ENCODE measurements at regions not wholly inside any gene's neighbourhood (a gene's known extent, or its start where the extent isn't known, plus 50 kb on each side); places are given as distances from the start of the nearest gene placed in this dataset.
"Not testable (repeated sequence)": the region's sequence is repeated elsewhere in the genome, so short reads cannot be mapped to it uniquely, and the experiment has no call there.

DNA sequence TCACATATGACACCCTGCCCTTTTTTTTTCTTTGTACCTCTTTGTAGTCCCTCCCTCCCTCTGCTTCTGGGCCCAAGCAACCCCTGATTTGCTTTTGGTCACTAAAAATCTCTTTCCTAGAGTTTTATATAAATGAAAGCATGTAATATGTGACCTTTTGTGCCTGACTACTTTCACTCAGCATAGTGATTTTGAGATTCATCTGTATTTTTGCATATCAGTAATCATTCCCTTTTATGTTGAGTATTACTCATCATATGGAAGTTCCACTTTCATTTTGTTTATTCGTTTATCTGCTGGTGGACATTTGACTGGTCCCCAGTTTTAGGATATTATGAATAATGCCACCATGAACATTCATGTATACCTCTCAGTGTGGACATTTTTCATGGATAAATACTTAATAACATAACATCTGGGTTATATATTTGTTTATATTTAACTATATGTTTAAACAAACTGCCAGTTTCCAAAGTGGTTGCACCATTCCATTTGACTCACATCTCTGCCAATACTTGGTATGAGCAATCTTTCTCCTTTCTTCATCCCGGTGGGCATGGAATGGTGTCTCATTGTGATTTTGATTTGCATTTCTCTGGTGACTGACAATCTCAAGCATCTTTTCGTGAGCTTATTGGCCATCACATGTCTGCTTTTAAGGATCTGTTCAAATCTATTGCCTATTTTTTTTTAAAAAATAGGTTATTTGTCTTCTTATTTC, 115.7 kb upstream of the S1PR3 start:
- peak; percentile 35 to 69 (median 67) for DNase-seq

DNA sequence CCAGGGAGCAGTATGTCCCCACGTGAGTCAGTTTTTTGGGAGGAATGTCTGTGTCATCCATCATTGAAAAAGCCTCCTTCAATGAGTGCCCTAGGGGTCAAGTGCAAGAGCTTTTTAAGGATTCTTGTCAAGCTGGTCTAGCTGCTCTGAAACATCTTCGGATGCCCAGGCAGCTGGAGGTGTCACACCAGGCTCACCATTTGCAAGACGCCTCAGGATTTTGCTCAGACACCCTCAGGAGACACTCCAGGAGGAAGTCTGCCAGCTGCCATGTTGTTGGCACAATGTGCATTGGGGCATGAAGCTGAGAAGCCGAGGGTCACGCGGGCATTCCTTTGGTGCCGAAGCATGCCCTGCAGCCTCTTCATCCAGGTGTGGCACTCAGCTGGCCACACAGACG, 111.1 kb upstream of the S1PR3 start:
- no peak for DNase-seq

DNA sequence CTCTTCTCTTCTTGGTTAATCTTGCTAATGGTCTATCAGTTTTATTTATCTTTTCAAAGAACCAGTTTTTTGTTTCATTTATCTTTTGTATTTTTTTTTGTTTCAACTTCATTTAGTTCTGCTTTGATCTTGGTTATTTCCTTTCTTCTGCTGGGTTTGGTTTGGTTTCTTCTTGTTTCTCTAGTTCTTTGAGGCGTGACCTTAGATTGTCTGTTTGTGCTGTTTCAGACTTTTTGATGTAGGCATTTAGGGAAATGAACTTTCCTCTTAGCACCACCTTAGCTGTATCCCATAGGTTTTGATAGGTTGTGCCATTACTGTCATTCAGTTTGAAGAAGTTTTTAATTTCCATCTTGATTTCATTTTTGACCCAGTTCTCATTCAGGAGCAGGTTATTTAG, 107.0 kb upstream of the S1PR3 start:
- DNase-seq, result not testable (repeated sequence)

DNA sequence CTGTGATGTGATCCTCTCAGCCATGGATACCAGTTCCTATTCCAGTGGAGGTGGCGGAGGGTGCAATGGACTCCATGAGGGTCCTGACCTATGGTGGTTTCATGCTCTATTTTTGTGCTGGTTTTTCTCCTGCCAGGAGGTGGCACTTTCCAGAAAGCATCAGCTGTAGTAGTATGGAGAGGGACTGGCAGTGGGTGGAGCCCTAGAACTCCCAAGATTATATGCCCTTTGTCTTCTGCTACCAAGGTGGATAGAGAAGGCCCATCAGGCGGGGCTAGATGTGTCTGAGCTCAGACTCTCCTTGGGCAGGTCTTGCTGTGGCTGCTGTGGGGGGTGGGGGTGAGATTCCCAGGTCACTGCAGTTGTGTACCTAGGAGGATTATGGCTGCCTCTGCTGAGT, 104.5 kb upstream of the S1PR3 start:
- DNase-seq, result not testable (repeated sequence)

DNA sequence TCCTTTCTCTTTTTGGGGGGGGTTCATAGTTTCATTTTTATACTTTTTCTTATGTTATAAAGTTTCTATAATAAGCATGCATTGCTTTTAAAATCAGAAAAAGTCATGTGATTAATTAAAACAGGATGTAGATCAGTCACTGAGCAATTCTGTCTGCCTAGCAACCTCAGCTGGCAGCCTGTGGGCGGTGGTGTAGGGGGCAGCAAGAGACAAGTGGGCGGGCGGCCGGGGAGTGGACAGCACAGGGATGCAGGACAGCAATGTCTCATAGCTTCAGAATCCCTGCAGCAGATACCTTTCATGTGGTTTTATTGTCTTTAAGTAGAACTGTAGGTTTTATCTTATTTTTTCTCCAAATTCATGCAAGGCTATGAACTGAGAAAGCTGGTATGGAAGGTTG, 101.9 kb upstream of the S1PR3 start:
- DNase-seq, result peak; percentile 20 to 27 (median 27)

DNA sequence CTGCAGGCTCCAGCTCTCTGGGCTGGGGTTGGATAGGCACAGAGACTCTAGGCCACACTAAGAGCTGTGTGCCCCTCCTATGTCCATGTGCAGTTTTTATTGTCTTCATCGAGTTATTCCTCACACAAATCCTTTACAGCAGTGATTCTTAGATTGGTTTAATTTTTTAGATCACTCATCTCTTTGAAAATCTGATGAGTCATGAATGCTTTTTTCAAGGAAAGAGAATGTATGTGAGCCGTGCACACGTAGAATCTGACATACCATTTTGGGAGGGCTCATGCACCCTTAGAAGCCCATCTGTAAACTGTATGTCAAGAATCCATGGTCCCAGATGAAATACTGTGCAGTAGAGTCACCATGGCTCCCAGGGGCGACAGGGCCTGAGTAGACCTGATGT, 100.7 kb upstream of the S1PR3 start:
- DNase-seq, result no peak

DNA sequence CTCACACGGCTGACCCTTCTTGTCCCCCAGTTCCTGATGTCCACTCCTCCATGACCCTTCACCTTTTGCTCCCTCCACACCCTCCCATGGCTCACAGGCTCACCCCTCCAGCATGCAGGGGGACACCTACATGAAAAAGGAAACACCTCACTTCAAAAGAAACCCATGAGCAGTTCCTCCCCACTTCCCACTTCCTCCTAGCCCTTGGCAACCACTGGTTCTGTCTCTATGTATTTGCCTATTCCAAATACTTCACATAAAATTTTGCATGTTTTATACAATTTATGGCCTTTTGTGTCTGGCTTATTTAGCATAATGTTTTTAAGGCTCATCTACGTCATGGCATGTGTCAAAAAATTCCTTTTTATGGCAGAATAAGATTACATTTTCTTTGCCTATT, 100.2 kb upstream of the S1PR3 start:
- peak; percentile 13 to 26 (median 22) for DNase-seq

DNA sequence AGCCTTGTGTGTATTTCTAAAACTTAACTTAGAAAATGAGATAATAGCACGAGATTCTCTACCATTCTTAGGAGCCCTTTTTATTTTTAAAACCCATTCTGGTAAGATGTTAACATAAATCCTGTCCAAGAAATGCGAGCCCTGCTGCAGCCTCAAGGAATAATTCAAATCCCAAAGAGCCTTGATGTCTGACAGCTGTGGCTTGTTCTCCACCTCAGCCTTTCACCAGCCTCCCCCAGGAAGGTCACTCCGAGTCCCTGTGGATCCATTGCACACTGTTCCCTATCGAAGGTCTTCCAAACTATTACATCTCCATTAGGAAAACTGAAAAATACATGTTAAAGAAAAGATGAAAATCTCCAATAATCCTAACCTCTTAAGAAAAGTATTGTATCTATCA, 98.5 kb upstream of the S1PR3 start:
- no peak for DNase-seq

DNA sequence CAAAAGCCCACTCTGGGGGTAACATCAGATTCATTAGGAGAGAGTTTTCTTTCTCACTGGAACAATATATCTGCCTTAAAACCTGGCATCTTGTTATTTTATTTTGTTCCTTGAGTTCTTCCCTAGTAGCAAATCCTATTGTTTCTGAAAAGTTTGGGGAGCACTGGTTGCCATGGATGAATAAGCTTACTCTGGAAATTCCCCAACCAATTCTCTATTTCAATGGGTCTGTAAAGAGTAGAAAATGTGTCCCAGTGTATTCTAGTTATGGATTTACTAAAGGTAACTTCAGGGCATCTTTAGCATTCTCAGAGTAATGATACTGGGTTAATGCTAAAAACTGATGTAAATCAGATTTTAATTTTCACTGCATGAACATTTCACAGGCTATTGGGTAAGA, 94.2 kb upstream of the S1PR3 start:
- peak; percentile 13 to 23 (median 18) for DNase-seq

DNA sequence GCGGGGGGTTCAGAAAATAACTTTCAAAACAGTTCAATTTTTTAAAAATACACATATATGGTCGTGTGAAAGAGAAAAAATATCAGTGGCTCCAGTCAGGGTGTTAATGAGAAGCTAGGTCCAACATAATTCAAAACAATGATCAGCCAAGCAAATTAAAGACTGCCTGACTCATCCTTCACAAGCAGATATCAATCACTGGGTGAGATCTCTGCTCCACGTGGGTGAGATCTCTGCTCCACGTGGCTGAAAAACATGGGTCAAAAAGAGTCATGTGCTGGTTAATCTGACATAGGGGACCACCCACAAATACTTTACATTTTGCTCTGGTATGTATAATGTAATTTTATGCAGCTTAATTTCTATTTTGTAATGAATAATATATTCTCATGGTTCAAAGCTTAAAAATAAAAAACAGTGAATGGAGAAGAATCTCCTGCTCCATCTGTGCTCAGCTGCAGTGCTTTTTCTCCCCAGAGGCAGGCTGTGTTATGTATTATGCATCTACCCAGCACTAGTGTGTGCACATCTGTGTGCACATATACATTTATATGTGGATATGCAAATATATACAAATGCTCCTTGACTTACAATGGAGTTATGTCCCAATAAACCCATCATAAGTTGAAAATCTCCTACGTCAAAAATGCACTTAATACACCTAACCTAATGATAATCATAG, 93.1 kb upstream of the S1PR3 start:
- DNase-seq, result no peak

DNA sequence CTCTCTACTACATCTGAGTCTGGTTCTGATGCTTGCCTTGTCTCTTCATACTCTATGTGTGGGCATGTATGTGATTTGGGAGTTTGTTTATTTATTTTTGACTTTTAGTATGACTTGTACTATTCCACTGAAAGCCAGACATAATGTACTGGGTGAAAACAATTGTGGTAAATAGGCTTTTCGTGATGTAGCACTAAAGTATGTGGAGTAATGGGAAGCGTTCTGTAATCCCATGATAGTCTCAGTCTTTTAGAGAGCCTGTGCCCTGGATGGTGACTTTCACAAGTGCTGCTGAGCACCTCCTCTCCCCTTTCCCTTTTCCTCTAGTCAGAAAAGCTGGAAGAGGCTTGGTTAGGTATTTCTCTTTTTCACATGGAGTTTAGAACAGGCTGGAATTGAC, 85.8 kb upstream of the S1PR3 start:
- DNase-seq, result no peak

DNA sequence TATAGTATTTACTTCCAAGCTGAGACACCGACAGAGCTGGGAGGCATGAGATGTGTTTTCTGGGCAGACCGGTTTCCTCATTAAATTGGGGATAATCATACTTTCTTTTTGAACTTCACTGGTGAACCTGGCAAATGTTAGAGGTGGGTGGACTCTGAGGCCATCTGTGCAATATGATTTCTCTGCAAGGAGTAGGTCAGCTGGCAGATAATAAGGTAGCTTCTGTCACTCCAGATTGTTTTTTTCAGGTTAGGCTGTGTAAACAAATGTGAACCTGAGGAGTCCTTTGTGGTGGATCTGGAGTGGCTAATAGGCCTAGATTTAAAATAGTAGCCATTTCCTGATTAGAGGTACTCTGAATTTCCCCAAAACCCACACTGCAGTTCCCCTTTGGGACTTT, 75.4 kb upstream of the S1PR3 start:
- no peak for DNase-seq

DNA sequence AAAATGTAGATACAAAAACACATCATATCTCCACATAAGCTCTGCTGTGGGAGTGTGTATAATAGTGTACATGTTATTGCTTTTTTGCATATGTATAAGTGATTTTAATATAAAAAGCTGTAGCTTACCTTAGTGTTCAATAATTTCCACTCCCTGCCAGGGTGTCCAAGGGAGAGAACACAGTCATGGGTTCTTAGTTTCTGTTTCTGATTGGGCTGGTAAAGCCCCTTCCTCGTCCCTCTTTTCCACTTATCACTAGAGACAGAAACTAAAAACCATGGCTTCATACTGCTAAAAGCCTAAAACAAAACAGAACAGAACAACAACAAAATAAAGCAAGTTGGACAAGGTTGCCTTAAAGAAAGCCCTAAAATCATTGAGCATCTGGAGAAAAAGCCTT, 74.4 kb upstream of the S1PR3 start:
- DNase-seq, result peak in 2 of 3 donors; percentile 24 to 41

DNA sequence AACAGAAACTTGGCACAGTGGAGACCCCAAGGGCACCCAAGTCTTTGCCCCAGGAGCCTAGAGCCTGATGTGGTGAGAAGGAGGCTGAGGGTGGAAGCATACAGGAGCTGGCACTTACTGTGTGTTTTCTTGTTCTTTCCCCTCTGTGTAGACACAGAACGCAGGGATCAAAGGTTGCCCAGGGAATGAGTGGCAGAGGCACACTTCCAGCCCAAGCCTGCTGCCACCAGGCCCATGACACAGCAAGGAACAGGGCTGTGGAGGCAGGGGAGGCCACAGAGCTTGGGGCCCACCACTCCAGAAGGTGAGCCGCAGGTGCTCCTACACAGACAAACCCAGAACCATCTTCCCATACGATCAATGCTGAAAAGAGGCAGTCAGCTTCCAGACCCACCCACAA, 73.9 kb upstream of the S1PR3 start:
- DNase-seq, result no peak

DNA sequence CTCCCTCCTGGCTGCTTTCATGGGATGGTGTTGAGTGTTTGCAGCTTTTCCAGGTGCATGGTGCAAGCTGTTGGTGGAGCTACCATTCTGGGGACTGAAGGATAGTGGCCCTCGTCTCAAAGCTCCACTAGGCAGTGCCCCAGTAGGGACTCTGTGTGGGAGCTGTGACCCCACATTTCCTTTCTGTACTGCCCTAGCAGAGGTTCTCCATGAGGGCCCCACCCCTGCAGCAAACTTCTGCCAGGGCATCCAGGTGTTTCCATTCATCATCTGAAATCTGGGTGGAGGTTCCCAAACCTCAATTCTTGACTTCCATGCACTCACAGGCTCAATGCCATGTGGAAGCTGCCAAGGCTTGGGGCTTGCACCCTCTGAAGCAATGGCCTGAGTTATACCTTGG, 72.7 kb upstream of the S1PR3 start:
- not testable (repeated sequence) for DNase-seq

DNA sequence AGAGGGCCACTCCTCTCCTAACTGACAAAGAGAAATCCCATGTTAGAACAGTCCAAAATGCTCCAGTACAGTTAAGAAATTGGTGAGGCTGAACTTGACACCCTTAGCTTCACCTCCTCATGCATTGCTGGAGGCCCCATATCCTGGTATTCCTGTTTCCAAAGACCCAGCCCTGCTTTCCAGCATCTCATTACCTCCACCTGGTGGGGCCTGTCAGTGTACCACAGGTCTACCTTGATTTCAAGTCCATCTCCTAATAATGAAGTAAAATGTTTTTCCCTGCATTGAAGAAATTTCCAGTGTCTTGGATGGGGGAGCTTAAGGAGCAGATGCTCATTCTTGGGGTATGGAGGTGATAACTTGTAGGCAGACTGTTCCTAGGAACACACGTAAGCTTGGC, 70.6 kb upstream of the S1PR3 start:
- no peak for DNase-seq

DNA sequence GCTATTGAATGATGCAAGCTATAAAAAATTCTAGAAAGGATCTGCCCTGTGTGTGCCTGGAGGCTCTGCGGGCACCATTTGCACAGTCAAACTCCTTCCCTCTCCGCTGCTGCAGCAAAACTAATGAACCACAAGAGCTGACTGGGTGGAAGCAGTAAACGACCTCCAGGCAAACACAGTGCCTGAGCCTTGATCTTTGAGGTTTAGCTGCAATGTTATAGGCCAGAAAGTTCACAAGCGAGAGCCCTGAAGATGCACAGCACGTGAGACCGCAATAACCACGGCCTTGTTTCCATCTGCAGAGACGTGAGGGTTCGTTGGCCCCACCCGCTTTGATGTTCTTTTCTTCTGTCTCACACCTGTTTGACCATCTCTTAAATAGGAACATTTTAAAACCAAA, 69.2 kb upstream of the S1PR3 start:
- DNase-seq, result no peak

DNA sequence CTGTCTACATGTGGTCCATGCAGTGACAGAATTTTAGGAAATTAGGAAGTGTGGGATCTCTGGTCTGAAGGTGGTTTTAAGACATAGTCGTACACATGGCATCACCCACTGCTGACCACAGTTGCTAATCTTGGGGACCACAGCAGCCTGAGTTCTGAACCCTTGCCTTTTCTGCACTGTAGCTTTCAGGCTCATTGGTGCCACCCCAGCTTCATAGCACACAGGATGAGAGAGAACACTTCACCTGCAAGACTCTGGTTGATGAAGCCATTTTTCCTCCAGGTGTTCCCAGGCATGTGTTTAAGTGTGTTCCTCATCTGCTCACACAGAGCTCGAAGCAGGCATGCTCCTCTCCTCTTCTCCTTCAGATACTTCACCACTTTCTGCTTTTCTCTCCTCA, 68.2 kb upstream of the S1PR3 start:
- no peak for DNase-seq

DNA sequence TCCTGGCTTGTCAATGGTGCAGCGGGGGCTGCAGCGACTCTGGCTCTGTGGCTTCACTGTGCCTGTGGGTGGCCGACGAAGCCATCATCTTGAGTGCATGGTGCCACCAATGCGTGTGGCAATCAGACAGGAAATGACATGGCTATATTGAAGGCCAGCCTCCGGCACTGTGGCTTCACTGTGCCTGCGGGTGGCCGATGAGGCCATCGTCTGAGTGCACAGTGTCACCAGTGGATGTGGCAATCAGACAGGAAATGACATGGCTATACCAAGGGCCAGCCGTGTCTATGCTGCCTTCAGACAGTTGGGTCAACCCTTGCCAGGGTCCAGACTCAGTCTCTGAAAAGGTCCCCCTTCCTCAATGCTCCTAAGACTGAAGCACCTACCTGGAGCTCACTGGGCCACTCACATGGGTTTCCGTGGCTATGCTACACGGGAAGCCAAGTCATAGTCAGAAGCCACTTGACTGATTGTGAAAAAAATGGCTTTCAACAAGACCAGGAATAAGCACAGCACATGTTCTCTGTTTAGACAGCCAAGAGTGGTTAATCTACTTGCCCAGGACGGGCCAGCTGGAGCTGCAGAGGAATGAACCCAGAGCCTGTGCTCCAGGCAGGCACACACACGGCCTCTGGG, 67.5 kb upstream of the S1PR3 start:
- peak; percentile 88 to 94 (median 94) for DNase-seq

DNA sequence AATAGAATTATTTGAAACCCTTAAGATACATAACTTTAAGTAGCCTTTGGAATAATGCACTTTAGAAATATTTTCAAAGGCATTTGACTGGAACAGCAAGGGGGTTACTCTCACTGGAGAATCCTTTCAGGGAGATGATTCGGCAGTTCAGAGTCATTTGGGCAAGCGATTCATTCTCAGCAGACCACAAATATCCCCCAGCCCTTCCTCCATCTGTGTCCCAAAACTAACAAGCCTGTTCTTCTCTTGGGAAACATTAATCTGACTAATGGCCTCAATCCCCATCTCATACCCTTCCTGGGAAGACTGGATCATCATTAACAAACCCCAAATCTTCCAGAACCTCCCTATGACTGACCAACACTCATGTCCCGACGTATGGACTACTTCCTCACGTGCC, 65.8 kb upstream of the S1PR3 start:
- DNase-seq, result peak; percentile 37 to 70 (median 61)

DNA sequence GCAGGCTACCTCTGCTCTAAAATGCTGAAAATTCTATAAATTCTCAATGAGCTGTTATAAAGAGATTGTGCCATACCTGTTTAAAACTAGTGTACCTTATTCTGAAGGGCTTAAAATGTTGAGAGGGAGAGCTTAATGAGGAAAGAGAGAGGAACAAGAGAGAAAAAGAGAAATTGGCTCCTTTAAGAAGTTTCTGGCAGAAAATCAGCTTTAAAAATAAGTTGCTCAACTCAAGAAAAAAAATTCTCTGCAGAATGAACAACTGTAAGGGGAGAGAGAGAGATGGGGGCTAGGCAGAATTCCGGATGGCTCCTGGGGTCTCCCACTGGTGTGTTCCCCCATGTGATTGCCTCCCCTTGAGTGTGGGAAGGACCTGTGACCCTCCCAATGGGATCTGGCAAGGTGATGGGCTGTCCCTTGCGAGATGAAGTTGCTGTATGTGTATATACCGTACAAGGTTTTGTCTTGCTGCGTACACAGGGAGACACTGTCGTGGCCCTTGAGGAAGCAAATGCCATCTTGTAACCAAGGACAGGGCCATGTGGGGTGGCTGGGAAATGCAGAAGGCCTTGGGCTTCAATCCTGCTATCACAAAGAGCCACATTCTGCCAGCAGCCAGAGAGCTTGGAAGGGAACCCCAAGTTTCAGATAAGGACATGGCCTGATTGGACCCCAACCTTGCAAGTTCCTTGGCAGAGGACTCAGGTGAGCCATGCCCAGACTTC, 64.3 kb upstream of the S1PR3 start:
- peak in 2 of 3 donors; percentile 25 to 27 for DNase-seq

DNA sequence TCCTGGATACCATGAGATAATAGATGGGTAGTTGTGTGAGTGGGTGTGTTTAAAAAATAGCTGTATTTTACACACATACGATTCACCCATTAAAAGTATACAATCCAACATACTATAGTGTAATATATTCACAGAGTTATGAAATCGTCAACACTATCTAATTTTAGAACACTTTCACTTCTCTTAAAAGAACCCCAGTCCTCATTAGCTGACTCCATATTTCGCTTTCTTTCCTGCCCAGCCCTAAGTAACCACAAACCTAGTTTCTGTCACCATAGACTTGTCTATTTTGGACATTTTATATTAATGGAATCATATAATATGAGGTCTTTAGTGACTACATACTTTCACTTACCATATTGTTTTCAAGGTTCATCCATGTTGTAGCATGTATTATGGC, 63.8 kb upstream of the S1PR3 start:
- DNase-seq, result peak; percentile 63 to 87 (median 87)

DNA sequence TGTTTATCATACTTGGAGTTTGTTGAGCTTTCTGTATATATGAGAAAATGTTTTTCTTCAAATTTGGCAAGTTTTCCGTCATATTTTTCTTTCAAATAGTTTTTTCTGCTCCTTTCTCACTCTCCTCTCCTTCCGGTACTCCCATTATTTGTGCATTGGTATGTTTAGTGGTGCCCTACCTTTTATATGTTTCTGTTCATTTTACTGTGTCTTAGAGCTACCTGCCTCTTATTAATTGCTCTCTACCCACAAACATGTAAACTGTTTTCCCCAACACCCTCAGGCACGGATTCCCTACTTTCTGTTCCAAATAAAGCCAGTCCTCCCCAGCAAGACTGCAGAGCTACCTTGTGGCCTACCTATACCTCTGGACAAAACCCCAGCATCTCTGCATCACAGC, 60.6 kb upstream of the S1PR3 start:
- DNase-seq, result no peak

DNA sequence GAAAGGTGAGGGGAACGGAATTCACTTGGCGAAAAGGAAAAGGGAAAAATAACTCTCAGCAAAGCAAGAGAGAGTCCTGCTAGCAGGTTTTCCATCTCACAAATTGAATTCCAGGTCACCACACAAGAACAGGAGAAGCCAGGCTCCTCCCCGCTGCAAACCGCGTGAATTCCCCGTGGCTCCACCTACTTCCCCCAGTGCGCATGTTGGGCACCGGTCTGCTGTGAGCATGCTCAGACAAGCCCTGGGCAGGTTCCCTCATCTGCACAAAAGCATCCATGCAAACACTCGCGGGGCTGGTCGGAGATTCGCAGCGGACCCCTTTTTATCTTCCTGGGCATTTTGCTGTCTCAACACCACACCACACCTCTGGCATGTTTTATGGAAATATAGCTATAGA, 58.5 kb upstream of the S1PR3 start:
- no peak for DNase-seq

Measured in suppressor macrophage treated with lipopolysaccharide for 1 hour (primary cell).